ENCODE measurements at regions not wholly inside any gene's neighbourhood (a gene's known extent, or its start where the extent isn't known, plus 50 kb on each side); places are given as distances from the start of the nearest gene placed in this dataset.

GRCh38 chr2:207477896-207478295, 51.9 kb upstream of the CREB1 start:
- no peak for DNase-seq (ENCODE audit: low spot score)
- Mint-ChIP-seq H3K27ac (no peak overlapping the region), H3K4me3 (no peak overlapping the region), H3K36me3 (ENCODE audit: low read depth) (no peaks in the 10 kb centered on the region), H3K27me3 (ENCODE audit: low read depth) (no peaks in the 10 kb centered on the region), H3K9me3 (no peaks in the 10 kb centered on the region), H3K4me1 (ENCODE audit: low read depth) (peaks cover 34% of the 10 kb centered on the region)

GRCh38 chr2:207478572-207478971, 51.2 kb upstream of the CREB1 start:
- Mint-ChIP-seq H3K27me3 (ENCODE audit: low read depth) (no peaks in the 10 kb centered on the region), H3K27ac (no peak overlapping the region), H3K36me3 (ENCODE audit: low read depth) (no peaks in the 10 kb centered on the region), H3K4me3 (no peak overlapping the region), H3K4me1 (ENCODE audit: low read depth) (peaks cover 32% of the 10 kb centered on the region), H3K9me3 (no peaks in the 10 kb centered on the region)
- no peak for DNase-seq (ENCODE audit: low spot score)

- Mint-ChIP-seq H3K27me3 (ENCODE audit: low read depth) (no peaks in the 10 kb centered on the region), H3K4me1 (ENCODE audit: low read depth) (peaks cover 31% of the 10 kb centered on the region), H3K9me3 (no peaks in the 10 kb centered on the region), H3K36me3 (ENCODE audit: low read depth) (no peaks in the 10 kb centered on the region), H3K4me3 (no peak overlapping the region), H3K27ac (no peak overlapping the region)
- no peak for DNase-seq (ENCODE audit: low spot score)
Measured at GRCh38 chr2:207479198-207479785, 50.5 kb upstream of the CREB1 start.

All from T-helper 2 cell treated with Interferon-gamma antibody and Interleukin-4, amounts not matched to agents 5 μg/mL and 100 μg/mL, for 36 hours (primary cell).